Stimulated activated CD4-positive, alpha-beta T cell treated with anti-CD3 and anti-CD28 coated beads, Interleukin-1b, Interleukin-23, amount 100 ng/mL, for 1 hour (primary cell): ENCODE measurements at regions not wholly inside any gene's neighbourhood (a gene's known extent, or its start where the extent isn't known, plus 50 kb on each side); places are given as distances from the start of the nearest gene placed in this dataset.

ENCODE experiments used
- DNase-seq, 2 donors: peaks; one replicate each; pipeline ENCODE4 v3.0.0-alpha.2; 2020; ENCODE audit warnings: low read depth in 2 of 2

DNA sequence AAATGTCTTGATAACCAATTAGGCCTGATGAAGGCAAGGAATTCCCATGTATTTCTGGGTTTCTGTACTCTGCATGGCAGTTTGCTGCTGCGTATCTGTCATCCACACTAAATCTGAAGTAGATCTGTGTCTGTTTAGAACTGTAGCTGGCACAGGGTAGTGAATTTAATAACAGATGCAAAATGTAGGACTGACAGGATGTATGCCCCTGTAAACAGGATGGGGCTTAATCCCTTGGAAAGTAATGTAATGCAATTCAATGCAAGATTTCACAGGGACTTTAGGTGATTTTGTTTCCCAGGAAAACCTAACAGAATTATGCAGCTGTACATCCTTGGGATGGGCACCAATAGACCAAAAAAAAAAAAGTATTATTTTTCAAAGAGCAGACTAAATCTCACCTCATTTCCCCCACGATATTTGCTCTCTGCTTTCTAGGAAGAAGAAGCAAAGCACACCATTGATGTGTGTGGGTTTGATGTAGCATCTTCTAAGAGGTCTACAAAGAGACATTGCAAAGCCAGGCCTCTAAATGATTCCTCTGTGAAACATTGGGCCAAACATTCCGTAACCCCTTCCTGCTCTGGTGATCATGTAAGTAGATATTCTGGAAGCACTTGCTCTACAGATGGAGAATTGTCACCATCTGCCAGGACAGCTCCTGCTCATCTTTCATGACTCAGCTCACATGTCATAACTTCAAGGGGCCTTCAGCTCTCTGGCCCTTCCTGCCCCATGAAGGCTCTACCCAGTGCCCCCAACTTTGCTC lies 464.3 kb upstream of the RGMA start:
- DNase-seq: no peak

DNA sequence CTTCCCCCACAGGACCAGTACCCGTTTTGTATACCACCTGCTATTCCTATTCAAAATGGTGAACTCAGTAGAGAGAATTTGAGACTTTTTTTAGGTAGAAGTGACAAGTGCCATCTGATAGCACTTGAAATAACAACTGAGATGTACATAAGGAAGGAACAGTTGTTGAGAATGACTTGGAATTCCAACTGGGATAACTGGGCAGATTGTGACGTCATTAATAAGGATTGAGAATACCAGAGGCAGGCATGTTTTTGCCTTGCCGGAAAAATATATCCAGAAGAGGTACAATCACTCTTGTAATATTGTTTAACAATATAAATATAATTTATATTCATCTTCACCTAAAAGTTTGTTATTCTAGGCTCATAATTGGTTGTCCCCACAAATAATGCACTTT lies 454.1 kb upstream of the RGMA start:
- DNase-seq: no peak

DNA sequence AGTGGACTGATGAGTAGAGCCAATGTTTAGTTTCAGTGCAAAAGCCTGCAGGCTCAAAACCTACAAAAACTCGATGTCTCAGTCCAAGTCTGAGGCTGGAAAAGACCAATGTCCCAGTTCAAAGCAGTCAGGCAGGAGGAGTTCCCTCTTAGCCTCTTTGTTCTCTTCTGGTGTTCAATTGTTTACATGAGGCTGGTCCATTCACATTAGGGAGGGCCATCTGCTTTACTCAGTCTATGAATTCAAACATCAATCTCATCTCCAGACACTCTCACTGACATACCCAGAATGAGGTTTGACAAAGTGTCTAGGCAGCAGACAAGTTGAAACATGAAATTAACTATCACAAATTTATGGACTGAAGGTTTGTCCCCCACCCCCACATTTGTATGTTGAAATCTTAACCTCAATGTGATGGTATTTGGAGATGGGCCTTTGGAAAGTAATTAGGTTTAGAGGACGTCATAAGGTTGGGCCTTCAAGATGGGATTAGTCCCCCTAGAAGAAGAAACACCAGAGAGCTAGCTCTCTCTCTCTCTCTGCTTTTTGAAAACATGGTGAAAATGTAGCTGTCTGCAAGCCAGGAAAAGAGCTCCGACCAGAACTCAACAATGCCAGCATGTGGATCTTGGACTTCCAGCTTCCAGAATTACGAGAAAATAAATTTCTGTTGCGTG lies 438.5 kb upstream of the RGMA start:
- DNase-seq: no peak

DNA sequence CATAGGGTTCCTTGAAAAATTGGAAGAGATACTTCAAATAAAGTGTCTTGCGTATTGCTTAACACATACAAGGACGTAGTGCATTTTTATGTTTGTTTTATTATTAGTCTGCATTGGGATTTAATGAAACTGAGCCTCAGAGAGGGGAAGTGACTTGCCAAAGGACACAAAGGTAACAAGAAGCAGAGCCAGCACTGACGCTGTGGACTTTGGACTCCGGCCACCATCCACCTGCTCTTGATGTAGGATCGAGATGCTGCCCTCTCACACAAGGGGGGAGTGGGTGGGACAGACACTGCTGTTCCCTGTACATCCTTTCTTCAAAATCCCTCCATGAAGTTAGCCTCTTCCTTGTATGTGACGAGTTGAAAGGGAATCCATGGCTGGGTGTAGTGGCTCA lies 435.4 kb upstream of the RGMA start:
- DNase-seq: no peak

DNA sequence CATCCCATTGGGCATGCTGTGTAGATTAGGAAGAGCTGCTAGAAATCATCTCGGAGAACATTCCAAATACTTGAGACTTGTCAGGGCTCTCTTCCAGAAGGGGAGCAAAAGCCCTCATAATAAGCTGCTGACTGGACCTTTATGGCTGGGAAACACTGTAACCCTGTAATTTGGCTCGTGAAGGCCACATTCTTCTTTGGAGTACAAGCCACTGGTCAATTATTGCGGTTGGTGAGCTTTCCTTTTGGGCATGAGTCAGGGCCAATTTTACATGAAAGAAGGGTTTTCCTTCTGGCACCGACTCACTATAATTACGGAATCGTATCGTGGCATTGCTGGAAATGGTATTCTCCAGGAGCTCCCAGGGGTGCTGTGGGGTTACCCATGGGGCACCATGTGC lies 434.5 kb upstream of the RGMA start:
- no peak for DNase-seq

DNA sequence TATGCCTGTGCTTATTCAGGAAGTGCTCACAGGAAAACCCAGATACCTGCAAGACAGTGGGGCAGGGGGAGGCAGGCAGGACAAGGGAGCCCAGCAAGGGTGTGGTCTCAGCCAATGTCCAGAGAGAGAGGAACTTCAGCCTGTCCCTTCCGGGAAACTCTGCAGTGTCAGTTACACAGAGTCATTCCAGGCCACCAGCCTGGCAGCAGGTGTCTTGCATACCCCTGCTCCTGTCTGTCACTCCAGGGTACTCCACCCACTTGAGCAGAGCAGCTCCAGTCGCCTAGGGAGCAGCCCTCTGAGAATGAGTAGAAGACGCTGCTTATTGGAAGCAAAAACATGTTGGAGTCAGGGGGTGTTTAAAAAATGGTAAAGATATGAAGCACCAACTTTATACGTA lies 431.2 kb upstream of the RGMA start:
- DNase-seq: no peak

DNA sequence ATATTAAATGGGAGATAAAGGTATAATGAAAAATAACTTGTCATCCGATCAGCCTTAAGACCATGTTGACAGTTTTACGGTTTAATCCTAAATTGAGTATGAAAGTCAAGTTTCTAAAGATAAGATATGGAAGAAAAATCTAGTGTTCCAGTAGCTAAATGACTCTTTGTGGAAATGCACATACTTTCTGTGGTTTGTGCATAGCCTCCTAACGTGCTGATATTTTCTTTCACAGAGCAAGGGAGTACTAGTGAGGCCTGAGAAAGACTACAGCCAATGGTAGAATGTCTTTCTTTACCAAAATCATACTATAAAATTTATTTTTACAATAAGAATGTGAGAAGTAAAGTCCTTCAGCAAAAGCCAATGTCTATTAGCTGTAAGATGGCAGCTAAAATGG lies 430.6 kb upstream of the RGMA start:
- DNase-seq: no peak

DNA sequence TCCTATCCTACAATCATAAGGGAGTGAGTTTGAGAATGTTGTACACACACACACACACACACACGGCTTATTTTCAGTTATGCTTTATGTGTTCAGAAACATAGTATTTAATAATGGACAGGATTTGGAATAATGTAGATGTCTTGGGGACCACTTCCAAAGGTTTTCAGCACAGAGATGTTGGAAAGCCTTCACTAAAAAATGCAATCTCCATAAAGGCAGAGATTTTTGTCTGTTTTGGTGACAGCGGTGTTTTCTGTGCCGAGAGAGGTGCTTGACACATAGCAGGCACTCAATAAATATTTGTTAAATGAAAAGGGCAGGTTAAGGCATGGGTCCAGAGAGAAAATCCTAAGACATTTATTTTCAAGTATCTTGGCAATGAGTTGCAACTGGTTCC lies 428.2 kb upstream of the RGMA start:
- no peak for DNase-seq

DNA sequence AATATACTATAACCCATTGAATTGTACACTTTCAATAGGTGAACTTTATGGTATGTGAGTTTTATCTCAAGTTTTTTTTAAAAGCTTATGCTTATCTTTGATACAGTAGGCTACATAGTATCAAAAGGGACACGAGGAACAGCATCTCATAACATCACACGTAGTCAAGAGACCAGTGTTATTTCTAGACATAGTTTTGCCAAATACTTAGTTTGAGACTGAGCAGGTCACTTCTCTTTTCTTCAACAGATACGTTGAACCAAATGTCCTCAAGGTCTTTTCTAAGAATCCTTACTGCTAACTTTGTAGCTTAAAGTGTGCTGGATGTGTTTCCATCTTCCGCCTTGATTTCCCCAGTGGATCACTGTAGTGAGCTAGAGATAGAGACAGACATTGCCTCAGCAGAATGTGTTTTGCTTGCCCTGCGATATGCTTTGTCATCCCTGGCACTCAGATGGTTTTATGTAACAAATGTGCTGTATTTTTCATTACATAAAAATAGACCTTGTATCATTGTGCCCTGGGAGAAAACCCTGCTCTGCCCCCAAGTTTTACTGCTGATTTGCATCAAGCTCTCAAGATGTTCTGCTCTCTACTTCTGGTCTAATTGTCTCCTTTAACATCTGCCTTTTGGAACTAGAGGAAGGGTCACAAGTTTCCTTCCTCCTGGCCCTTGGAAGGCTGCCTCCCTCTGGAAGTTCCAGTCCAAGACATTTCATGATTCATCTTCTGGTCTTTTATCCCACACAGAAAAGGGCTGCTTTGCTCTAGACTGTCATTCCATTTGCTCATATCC lies 426.4 kb upstream of the RGMA start:
- no peak for DNase-seq

DNA sequence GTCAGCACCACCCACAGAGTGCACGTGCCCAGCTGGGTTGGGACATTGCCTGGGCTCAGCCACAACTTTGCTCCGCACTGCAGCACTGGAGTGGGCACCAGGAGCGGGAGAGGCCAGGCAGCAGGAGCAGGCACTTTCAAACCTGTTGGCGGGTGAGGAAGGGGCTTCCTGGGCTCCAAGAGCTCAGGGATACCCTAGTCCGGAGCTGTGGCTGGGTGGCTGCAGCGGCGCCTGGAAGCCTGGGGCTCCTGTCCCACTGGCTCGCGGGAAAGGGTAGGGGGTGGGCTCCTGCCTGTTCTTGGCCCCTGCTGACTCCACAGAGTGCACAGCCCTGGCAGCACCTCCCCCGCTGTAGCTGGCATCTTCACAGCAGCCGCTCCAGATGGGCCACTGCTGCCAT lies 417.6 kb upstream of the RGMA start:
- no peak for DNase-seq

DNA sequence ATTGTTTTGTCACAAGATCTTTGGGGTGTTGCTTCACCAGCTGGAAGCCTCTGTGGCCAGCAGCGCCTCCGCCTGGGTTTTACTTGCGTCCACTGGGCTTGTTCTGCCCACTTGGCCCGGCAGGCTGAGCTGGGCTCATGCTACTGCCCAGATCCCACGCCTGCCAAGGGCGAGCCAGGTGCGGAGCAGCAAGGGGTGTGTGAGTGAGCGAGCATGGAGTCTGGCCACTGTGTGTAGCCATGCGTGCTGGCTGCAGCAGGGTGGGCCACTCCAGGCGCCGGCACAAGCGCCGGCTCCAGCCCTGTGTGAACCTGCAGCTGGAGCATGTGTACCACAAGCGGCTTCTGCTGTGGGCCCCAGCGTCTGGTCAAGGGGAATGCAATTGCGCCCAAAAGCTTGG lies 416.5 kb upstream of the RGMA start:
- DNase-seq: no peak

DNA sequence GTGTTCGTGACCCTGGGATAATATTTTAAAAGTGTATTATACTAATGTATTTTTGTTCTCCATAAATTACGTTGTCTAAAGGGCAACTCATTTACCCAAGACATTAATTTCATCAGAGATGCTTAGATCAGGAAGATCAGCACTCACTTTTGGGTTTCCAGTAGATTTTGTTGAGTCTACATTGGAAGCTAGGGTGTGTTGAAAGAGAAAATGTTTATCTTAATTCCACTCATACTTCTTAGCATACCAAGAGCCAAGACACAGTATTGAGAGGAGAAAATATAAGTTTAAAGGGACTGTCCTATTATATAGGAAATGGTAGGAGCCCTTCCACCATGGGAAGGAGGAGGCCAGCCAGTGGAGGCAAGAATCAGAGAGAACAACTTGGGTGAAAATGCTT lies 412.9 kb upstream of the RGMA start:
- no peak for DNase-seq

DNA sequence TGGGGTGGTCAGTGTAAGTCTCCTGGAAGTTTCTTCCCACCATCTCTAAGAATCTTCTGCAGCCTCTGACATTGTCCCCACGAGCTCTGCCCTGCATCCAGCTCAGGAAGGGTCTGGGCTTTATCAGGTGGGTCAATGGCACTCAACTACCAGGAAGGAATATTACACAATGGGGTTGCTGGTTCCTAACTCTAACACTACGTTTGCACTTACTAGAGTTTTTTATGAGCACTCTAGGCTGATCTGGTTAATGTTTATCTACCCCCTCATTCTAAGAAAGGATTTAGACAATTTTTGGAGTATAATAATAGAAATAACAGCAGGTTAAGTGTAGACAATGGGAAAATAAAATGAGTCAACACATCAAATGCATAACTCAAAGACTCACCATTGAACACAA lies 411.1 kb upstream of the RGMA start:
- DNase-seq: no peak

DNA sequence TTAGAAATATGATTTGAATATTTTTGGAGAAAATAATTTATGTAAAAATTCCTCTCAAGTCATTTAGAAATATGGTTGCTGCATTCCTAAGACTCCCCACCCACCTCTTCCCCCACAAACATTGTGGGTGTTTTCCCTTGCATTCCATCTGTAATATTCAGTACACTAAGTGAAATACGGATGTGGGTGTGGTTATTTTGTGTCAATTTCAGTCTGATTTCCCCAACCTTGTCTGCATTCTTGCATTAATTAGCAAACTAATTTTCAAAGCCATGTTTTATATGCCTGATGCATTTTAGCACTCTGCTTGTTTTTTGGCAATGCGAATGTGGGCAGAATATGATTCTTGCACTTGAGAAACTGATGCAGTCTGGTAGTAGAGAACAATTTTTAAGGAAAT lies 408.3 kb upstream of the RGMA start:
- no peak for DNase-seq

DNA sequence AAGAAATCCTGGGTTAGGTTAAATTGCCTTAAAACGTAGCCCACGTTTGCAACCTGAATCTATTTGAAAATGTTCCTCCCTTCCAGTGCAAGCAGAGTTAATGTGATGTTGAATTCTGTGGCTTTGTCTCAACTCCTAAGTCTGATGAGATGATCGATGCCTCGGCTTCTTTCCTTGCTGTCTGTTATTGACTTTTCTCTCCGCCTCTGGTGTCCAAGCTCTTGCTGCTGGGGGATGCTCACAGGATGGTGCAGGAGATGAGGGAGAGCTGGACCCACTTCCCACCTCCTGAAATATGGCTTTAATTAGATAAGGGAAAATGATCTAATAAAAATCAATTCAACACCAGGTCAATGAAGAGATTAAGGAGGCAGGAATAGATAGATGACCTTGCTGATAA lies 407.9 kb upstream of the RGMA start:
- no peak for DNase-seq

DNA sequence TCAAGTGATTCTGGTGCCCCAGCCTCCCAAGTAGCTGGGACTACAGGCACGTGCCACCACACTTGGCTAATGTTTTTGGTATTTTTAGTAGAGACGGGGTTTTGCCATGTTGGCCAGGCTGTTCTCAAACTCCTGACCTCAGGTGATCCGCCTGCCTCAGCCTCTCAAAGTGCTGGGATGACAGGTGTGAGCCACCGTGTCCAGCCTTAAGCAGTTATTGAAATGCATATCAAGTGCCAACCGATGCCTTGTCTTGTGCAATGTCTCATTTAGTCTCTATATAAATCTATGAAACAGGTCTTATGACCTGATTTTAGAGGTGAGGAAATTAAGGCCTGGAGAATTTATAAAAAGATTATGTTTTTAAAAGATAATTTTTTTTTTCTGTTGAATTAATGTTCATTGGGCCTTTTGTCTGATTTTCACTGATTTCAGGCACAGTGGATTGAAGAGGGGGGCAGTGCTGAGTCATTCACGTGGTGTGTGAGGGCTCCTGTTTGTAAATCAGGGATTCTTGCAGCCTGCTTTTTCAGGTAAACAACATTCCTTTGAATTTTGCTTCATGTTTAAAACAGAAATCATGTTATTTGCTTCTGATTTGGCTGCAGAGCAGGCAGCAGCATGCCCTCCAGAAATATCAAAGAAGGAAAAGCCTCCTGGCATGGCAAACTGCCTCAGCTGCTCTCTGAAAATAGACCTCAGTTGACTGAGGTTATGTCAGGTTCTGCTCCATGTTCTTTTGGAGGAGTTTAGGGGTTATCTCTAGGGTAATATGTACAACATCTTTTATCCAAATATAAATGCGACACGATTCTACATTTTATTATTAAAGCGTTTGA lies 407.0 kb upstream of the RGMA start:
- no peak for DNase-seq

DNA sequence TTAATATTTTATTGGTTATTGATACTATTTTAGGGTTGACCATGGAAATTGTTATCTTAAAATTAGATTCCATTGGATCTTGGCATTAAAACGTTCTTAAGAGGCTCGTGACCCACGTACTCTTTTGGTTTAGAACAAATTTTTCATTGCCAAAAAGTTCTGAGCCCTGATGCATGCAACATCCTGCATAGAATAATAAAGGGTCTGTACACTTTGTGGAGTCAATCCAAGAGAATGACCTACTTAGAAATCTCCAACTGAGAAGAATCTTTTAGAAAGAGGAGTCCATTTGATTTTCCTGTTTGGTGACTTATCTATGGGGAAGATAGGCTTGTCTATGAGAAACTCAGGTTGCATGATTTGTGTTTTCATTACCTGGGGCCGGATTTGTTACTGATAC lies 404.2 kb upstream of the RGMA start:
- no peak for DNase-seq

DNA sequence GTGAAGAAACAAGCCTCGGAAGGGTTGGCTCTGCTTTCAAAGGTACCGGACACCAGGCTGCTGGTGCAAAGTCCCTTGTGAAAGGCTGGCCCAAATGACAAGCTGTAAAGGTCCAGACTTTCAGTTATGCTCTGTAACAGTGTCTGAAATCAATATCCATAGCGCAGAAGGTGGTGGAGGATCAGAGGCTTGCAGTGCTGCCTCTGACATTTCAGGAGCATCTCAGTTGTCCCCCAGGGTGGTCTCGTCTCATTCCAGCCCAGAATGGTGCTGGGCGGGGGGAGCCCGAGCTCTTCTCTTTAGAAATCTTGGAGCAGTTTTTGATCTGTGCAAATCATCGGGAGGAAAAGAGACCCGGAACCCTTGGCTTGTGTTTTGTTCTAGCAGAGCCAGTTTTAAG lies 402.3 kb upstream of the RGMA start:
- no peak for DNase-seq

DNA sequence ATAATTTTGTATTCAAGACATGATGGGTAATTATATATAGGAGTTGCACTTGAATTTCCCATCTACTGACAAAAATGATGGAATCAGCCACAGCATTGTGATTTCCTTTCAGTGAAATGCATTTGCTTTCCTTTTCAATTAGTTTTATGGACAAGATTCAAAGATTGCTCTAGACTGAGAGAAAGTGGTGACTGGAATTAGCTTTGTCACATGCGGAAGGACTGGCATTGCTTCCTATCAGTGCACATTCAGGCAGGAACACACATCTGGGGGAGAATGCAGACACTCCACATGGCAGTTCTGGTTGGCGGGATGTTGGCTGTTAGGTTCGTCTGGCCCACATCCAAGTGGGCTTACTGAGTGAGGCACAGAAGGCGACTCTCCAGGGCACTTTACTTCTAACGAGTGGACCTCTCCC lies 399.3 kb upstream of the RGMA start:
- DNase-seq: no peak

DNA sequence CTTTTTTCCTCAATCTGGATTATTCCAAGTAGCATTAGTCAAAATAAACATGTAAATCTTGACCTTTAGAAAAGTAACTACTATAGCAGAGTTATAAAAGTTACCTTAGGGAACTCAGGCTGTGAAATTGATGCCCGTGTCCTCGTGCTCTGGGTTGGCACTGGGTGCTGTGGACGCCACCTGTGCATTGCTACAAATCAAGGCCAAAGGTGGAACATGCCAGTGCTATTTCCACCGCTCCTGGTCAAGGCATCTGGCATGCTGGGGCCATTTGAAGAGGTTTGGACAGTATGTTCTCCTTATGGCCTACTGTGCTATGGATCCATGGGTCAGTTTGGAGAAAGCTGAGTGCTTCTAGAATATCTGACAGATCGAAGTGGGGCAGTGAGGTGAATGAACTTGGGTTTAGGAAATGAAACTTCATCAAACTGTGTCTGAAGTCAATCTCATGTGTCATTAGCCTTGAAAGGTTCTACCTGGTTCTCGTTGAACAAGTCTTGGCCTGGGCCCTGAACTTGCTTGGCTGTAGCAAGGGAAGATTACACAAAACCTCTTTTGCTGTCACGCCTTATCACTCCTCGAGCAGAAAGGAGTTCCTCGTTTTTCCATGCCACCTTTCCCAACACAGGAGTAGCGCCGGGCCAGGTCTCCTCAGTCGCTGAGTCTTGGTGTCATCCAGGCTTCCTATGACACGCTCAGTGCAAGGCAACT lies 397.6 kb upstream of the RGMA start:
- no peak for DNase-seq
